ENCODE measurements at regions not wholly inside any gene's neighbourhood (a gene's known extent, or its start where the extent isn't known, plus 50 kb on each side); places are given as distances from the start of the nearest gene placed in this dataset.

DNA sequence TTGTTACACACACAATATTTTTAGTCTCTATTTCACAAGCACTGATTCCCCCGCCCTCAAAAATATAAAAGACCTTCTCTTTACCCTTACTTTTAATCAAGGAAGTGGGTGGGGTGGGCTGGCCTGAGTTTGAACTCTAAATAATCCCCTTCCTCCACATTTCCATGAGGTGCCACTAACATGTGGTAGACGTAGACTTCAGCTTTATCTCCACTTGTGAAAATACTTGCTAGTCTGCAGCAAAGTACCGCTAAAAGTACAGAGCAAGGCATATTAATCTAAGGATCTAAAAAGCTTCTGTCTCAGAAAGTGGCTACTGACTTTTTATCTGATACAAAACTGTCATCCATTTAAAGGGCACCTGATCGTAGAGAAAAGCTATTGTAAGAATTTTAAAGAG is 739.6 kb upstream of the SLC10A2 start:
- ChIA-PET POLR2A (no interaction called here), CTCF (no interaction called here)
- Mint-ChIP-seq H3K27ac (no peak overlapping the region), H3K4me1 (ENCODE audit: low read depth) (no peaks in the 10 kb centered on the region), H3K4me3 (no peak overlapping the region), H3K9me3 (no peaks in the 10 kb centered on the region), H3K36me3 (ENCODE audit: low read depth) (no peaks in the 10 kb centered on the region), H3K27me3 (no peaks in the 10 kb centered on the region)
- intact Hi-C loops (cut with micrococcal nuclease), result no loop called here
- ATAC-seq, result no peak
- no peak for DNase-seq
- TF ChIP-seq, protein P1, sequence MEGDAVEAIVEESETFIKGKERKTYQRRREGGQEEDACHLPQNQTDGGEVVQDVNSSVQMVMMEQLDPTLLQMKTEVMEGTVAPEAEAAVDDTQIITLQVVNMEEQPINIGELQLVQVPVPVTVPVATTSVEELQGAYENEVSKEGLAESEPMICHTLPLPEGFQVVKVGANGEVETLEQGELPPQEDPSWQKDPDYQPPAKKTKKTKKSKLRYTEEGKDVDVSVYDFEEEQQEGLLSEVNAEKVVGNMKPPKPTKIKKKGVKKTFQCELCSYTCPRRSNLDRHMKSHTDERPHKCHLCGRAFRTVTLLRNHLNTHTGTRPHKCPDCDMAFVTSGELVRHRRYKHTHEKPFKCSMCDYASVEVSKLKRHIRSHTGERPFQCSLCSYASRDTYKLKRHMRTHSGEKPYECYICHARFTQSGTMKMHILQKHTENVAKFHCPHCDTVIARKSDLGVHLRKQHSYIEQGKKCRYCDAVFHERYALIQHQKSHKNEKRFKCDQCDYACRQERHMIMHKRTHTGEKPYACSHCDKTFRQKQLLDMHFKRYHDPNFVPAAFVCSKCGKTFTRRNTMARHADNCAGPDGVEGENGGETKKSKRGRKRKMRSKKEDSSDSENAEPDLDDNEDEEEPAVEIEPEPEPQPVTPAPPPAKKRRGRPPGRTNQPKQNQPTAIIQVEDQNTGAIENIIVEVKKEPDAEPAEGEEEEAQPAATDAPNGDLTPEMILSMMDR (IDR thresholded peaks at IDR 0.05), result no peak

DNA sequence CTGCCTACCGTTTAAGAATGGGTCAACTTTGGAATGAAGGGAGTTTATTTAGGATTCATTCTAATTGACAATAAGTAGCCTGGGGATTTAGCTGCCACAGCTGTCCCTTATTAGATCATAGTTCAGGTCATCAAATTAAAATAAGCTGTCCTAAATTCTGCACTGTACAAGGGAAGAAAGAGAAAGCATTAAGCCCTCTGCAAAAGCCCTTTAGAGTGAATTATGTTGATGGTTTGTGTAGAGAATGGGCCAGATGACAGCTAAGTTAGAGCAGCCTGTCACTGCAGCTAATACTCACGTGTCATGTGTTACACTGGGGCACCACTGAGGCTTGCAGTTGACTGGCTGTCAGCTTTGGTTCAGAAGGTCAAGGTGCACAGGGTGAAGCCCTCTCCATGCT is 737.1 kb upstream of the SLC10A2 start:
- ATAC-seq (no peak), DNase-seq (no peak)
- CTCF ChIA-PET, result no interaction called here
- Mint-ChIP-seq H3K27me3 (no peaks in the 10 kb centered on the region), H3K9me3 (no peaks in the 10 kb centered on the region), H3K4me1 (ENCODE audit: low read depth) (no peaks in the 10 kb centered on the region), H3K27ac (no peak overlapping the region), H3K4me3 (no peak overlapping the region), H3K36me3 (ENCODE audit: low read depth) (no peaks in the 10 kb centered on the region)
- POLR2A ChIA-PET, result no interaction called here
- TF ChIP-seq, protein P1 (IDR thresholded peaks at IDR 0.05), result no peak
- intact Hi-C loops (cut with micrococcal nuclease), result no loop called here

DNA sequence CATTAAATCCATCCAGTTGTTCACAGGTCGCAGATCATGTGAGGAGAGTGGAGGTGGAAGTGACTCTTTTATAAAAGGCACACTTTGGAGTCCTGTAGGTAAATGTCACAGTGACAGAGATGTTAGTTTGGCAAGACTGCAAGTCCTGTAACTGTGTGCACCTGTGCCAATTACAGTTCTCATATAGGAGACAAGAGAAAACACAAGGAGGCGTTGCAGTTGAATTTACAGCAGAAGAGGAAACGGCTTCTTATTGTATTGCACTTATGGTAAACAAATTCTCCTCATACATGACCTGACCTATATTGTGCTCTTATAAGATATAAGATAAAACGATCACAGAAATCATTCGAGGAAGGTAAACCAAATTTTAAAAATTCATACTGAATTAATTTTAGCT is 732.8 kb upstream of the SLC10A2 start:
- no peaks in the 10 kb centered on the region for H3K27me3 Mint-ChIP-seq
- ChIA-PET CTCF (no interaction called here), POLR2A (no interaction called here)
- no peak overlapping the region for H3K4me3 Mint-ChIP-seq
- H3K4me1 Mint-ChIP-seq (ENCODE audit: low read depth), result no peaks in the 10 kb centered on the region
- H3K27ac Mint-ChIP-seq, result no peak overlapping the region
- ATAC-seq (no peak), DNase-seq (no peak)
- no peaks in the 10 kb centered on the region for H3K9me3 Mint-ChIP-seq
- intact Hi-C loops (cut with micrococcal nuclease), result no loop called here
- no peaks in the 10 kb centered on the region for H3K36me3 Mint-ChIP-seq (ENCODE audit: low read depth)
- TF ChIP-seq, protein P1 (IDR thresholded peaks at IDR 0.05), result no peak

DNA sequence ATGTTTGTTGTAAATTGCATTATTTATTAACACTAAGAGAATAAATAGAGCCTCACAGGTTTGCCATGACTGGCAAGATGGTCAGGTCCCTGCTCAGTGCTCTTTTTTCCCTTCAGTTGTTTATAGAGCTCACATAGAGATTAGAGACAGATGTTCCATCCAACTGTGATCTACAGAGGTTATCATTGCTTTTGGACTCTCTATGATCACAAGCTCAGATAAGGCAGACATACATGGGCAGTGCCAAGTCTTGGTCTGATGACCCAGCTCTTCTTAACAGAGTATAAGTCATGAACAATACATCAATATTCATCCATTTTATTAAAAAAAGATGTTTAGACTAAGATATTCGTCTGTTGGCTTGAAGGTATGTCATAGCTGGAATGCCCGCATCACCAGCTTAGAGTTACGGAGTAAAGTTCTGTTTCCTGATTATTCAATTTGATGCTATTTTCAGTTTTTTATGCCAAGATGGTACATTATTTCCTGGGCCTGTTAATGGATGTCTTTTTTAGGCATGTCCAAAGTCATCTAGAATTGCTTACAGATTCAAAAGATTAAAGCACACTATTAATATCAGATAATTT is 729.8 kb upstream of the SLC10A2 start:
- Mint-ChIP-seq H3K4me1 (ENCODE audit: low read depth) (no peaks in the 10 kb centered on the region), H3K36me3 (ENCODE audit: low read depth) (no peaks in the 10 kb centered on the region), H3K27ac (no peak overlapping the region), H3K4me3 (no peak overlapping the region), H3K9me3 (peaks cover 3% of the 10 kb centered on the region), H3K27me3 (no peaks in the 10 kb centered on the region)
- POLR2A ChIA-PET, result no interaction called here
- DNase-seq, result no peak
- TF ChIP-seq, protein P1 (IDR thresholded peaks at IDR 0.05), result no peak
- intact Hi-C loops (cut with micrococcal nuclease), result no loop called here
- CTCF ChIA-PET, result no interaction called here
- ATAC-seq, result no peak

DNA sequence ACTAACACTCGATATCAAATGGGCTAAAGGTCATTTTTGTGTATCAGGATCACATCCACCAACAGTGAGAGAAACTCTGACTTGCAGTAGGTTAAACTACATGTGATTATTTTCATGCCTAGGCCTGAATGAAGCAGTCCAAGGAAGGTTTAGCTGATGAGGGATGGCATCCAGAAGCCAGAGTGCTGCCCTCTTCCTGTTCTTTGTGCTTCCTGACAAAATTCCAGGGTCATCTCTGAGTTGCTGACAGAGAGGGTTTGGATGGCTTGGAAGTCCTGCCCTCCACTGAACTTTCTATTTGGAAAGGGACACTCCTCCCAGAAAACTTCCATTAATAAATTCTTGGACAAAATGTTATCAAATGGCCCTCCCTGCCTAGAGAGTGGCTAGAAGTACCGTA is 728.3 kb upstream of the SLC10A2 start:
- ChIA-PET CTCF (no interaction called here), POLR2A (no interaction called here)
- Mint-ChIP-seq H3K4me3 (no peak overlapping the region), H3K36me3 (ENCODE audit: low read depth) (no peaks in the 10 kb centered on the region), H3K27me3 (no peaks in the 10 kb centered on the region), H3K9me3 (peaks cover 3% of the 10 kb centered on the region), H3K4me1 (ENCODE audit: low read depth) (no peaks in the 10 kb centered on the region), H3K27ac (no peak overlapping the region)
- ATAC-seq (no peak), DNase-seq (no peak)
- TF ChIP-seq, protein P1 (IDR thresholded peaks at IDR 0.05), result no peak
- intact Hi-C loops (cut with micrococcal nuclease), result no loop called here

Data from activated CD8-positive, alpha-beta T cell treated with anti-CD3 and anti-CD28 coated beads for 36 hours (primary cell).